ENCODE measurements at regions not wholly inside any gene's neighbourhood (a gene's known extent, or its start where the extent isn't known, plus 50 kb on each side); places are given as distances from the start of the nearest gene placed in this dataset.
"Not testable (repeated sequence)": the region's sequence is repeated elsewhere in the genome, so short reads cannot be mapped to it uniquely, and the experiment has no call there.

DNA sequence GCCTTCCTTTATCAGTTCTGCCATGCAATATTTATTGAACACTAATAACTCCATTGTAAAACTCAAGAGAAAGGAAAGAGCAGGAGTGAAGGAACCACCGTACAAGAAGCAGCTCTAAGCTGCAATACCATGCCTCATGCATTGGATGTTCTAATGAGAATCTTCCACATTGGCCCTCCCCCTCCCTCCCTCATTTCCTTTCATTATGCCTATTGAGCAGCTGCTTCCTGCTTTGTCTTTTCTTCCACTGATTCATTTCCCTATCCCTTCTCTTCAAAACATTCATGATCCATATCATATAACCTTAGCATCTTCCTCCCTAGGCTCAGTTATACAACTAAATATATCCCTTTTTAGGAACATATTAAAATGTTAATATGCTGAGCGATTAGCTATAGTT, 698.7 kb upstream of the GOLIM4 start:
- Histone ChIP-seq H3K36me3 (ENCODE audit: low read depth, missing control alignments) (no peaks in the 10 kb centered on the region), H3K27me3 (no peaks in the 10 kb centered on the region), H3K27ac (no peak overlapping the region), H3K4me3 (no peak overlapping the region), H3K4me1 (no peaks in the 10 kb centered on the region), H3K9me3 (no peaks in the 10 kb centered on the region)
- no peak for DNase-seq
- 79 to 89% methylated on average over 2 of the region's 2 CpGs for WGBS, 2 donors
- TF ChIP-seq POLR2A (IDR thresholded peaks at IDR 0.05), result no peak
- TF ChIP-seq, protein P1, sequence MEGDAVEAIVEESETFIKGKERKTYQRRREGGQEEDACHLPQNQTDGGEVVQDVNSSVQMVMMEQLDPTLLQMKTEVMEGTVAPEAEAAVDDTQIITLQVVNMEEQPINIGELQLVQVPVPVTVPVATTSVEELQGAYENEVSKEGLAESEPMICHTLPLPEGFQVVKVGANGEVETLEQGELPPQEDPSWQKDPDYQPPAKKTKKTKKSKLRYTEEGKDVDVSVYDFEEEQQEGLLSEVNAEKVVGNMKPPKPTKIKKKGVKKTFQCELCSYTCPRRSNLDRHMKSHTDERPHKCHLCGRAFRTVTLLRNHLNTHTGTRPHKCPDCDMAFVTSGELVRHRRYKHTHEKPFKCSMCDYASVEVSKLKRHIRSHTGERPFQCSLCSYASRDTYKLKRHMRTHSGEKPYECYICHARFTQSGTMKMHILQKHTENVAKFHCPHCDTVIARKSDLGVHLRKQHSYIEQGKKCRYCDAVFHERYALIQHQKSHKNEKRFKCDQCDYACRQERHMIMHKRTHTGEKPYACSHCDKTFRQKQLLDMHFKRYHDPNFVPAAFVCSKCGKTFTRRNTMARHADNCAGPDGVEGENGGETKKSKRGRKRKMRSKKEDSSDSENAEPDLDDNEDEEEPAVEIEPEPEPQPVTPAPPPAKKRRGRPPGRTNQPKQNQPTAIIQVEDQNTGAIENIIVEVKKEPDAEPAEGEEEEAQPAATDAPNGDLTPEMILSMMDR (IDR thresholded peaks at IDR 0.05), result no peak
- intact Hi-C loops (cut with DNase I; ENCODE audit: low total_unique reads), result no loop called here

DNA sequence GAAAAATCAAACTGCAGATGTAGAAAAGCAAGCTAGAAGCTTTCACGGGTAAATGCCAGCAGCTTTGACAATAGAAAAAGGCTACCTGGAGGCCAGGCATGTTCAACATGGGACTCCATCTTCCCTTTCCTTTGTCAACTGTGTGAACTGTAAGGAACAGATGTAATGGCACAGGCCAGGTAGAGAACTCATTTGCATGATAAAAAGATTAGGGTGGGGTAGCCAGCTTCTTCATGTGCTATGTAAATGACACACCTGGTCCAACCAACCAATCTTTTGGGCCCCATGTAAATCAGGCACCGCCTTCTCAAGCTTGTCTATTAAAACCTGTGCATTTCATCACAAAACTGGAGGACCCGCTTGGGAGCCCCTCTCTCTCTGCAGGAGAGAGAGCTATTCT, 686.5 kb upstream of the GOLIM4 start:
- Histone ChIP-seq H3K4me3 (no peak overlapping the region), H3K9me3 (no peaks in the 10 kb centered on the region), H3K4me1 (no peaks in the 10 kb centered on the region), H3K36me3 (ENCODE audit: low read depth, missing control alignments) (no peaks in the 10 kb centered on the region), H3K27ac (no peak overlapping the region), H3K27me3 (no peaks in the 10 kb centered on the region)
- WGBS, 2 donors, result 94 to 95% methylated on average over 3 of the region's 3 CpGs
- no peak for DNase-seq
- intact Hi-C loops (cut with DNase I; ENCODE audit: low total_unique reads), result no loop called here
- TF ChIP-seq, protein P1 (IDR thresholded peaks at IDR 0.05), result no peak

DNA sequence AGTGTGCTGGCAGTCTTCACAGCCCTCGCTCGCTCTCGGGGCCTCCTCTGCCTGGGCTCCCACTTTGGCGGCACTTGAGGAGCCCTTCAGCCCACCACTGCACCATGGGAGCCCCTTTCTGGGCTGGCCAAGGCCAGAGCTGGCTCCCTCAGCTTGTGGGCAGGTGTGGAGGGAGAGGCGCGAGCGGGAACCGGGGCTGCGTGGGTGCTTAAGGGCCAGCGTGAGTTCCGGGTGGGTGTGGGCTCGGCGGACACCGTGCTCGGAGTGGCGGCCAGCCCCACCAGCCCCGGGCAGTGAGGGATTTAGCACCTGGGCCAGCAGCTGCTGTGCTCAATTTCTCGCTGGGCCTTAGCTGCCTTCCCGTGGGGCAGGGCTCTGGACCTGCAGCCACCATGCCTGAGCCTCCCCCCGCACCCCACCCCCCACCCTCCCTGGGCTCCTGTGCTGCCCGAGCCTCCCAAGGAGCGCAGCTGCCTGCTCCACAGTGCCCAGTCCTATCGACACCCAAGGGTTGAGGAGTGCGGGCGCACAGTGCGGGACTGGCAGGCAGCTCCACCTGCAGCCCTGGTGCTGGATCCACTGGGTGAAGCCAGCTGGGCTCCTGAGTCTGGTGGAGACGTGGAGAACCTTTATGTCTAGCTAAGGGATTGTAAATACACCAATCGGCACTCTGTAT, 684.4 kb upstream of the GOLIM4 start:
- WGBS, 2 donors, result 60 to 79% methylated on average over 4 to 23 of the region's 28 CpGs

DNA sequence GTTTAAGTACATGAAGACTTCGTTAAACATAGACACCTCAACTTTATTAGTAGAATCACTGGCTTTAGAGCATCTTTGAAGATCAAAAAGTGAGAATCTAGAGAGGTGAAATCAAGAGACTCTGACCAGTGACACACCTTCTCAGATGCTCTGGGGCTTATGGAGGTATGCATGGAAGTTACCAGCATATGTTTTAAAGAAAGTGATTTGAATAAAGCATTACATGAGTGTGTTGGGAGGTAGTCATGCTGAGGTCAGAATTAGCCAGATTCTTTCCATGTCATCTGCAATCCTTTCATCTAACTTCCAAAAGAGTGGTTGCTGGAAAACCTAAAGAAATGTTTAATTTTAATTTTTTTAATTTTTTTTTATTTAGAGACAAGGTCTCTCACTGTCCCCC, 658.0 kb upstream of the GOLIM4 start:
- H3K9me3 ChIP-seq, result no peaks in the 10 kb centered on the region
- H3K4me1 ChIP-seq, result no peaks in the 10 kb centered on the region
- TF ChIP-seq, protein P1 (IDR thresholded peaks at IDR 0.05), result no peak
- TF ChIP-seq POLR2A (IDR thresholded peaks at IDR 0.05), result no peak
- intact Hi-C loops (cut with DNase I; ENCODE audit: low total_unique reads), result no loop called here
- no peak overlapping the region for H3K27ac ChIP-seq
- WGBS, 2 donors, result 89 to 92% methylated on average over 1 of the region's 1 CpG
- DNase-seq, result no peak
- H3K4me3 ChIP-seq, result no peak overlapping the region
- no peaks in the 10 kb centered on the region for H3K36me3 ChIP-seq (ENCODE audit: low read depth, missing control alignments)
- no peaks in the 10 kb centered on the region for H3K27me3 ChIP-seq

More for the DNA sequence above, 684.4 kb upstream of the GOLIM4 start:
- H3K4me3 ChIP-seq, result peak overlapping the region in 1 of 2 donors; percentile 15
- DNase-seq; H3K36me3 ChIP-seq (ENCODE audit: low read depth, missing control alignments); H3K4me1 ChIP-seq; H3K9me3 ChIP-seq; H3K27ac ChIP-seq; H3K27me3 ChIP-seq; intact Hi-C loops (cut with DNase I; ENCODE audit: low total_unique reads): not testable (repeated sequence)

DNA sequence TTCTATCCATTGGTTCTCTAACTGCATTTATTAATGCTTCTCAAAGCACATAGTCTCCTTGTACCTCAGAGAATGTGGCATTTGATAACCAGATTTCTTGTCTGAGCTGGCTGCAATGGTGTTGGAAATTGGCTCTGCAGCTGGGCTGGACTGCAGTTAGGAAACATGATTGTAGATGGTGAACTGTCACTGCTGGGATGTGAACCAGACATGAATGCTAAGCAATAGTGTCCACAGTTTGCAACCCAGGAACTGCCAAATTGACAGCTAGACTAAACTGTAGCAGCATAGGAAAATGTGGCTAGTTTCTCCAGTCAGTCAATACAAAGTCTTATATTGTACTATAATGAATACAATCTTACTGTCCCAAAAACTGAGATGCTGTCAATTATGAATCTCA, 656.6 kb upstream of the GOLIM4 start:
- intact Hi-C loops (cut with DNase I; ENCODE audit: low total_unique reads), result no loop called here
- Histone ChIP-seq H3K27me3 (no peaks in the 10 kb centered on the region), H3K4me1 (no peaks in the 10 kb centered on the region), H3K27ac (no peak overlapping the region), H3K9me3 (no peaks in the 10 kb centered on the region), H3K36me3 (ENCODE audit: low read depth, missing control alignments) (no peaks in the 10 kb centered on the region), H3K4me3 (no peak overlapping the region)
- DNase-seq, result no peak
- TF ChIP-seq POLR2A (IDR thresholded peaks at IDR 0.05), result no peak
- TF ChIP-seq, protein P1 (IDR thresholded peaks at IDR 0.05), result no peak

Measured in testis (tissue), 2 donors.